ENCODE measurements at regions not wholly inside any gene's neighbourhood (a gene's known extent, or its start where the extent isn't known, plus 50 kb on each side); places are given as distances from the start of the nearest gene placed in this dataset.
"Not testable (repeated sequence)": the region's sequence is repeated elsewhere in the genome, so short reads cannot be mapped to it uniquely, and the experiment has no call there.

GRCh38 chr7:118869141-118869540 lies 644.6 kb downstream of the ANKRD7 start:
- TF ChIP-seq PKNOX1 (IDR thresholded peaks at IDR 0.05); NFRKB (IDR thresholded peaks at IDR 0.05); BHLHE40 (IDR thresholded peaks at IDR 0.05; ENCODE audit: borderline replicate concordance); LEF1 (IDR thresholded peaks at IDR 0.05; ENCODE audit: borderline replicate concordance); SP1 (IDR thresholded peaks at IDR 0.05); ELF4 (IDR thresholded peaks at IDR 0.05); SUZ12 (IDR thresholded peaks at IDR 0.05): not testable (repeated sequence)
